ENCODE measurements at regions not wholly inside any gene's neighbourhood (a gene's known extent, or its start where the extent isn't known, plus 50 kb on each side); places are given as distances from the start of the nearest gene placed in this dataset.

GRCh38 chr6:56407883-56408410, 160.6 kb upstream of the COL21A1 start:
- no peak for DNase-seq

GRCh38 chr6:56406276-56407269, 159.2 kb upstream of the COL21A1 start:
- no peak for DNase-seq

GRCh38 chr6:56404599-56404998, 157.2 kb upstream of the COL21A1 start:
- no peak for DNase-seq

GRCh38 chr6:56403745-56404144, 156.4 kb upstream of the COL21A1 start:
- DNase-seq, result no peak

DNA sequence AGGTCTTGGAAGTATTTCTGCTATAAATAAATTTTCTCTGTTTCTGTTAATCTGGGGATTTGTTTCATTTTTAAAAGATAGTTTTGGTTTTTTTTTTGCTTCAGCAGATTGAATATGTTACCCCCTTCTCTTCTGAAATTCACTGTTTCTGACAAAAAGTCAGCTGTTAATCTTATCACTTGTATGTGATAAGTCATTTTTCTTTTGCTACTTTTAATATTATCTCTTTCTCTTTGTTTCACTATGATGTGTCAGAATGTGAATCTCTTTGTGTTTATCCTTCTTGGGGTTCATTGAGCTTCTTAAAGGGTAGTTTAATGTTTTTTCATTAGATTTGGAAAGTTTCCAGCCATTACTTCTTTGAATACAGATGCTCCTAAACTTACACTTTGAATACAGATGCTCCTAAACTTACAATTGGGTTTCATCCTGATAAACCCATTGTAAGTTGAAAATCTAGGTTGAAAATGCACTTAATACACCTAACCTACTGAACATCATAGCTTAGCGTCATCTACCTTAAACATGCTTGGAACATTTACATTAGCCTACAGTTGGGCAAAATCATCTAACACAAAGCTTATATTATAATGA, 154.2 kb upstream of the COL21A1 start:
- DNase-seq, result no peak

DNA sequence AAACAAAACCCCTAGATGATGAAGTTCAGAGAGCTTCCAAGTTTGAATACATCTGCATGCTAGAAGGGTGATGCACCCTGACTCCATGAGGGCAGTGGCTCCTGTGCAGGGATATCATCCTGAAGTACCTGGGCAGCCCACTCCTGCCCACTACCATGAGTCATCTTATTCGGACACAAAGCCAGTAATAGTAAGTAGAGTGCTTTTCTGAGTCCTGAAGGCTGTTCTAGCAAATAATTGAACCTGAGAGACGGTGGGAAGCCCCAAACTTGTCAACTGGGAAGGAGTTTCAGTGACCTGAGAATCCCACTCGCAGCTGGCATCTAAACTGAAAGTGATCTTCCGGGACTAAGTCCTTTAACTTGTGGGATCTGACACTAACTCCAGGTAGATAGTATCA, 152.9 kb upstream of the COL21A1 start:
- DNase-seq, result no peak

- DNase-seq, result no peak
These were observed 152.4 kb upstream of the COL21A1 start for GRCh38 chr6:56399672-56400263.

DNA sequence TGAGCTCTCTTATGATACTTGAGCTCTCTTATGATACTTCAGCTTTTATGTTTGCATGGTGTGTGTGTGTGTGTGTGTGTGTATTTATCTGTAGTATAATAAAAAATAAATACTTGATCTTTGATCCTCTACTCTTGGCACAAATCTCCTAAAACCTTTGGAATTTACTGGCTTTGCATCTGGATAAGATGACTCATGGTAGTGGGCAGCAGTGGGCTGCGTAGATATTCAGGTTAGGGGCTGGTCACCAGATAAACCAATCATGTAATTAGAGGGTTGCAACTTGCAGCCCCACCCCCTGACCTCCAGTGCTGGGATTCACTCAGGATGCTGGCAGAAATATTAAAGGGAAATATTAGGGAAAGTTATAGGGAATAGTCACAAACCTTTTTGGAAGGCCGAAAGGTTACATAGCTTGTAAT, 151.9 kb upstream of the COL21A1 start:
- DNase-seq, result no peak

- no peak for DNase-seq
These were observed 149.1 kb upstream of the COL21A1 start for GRCh38 chr6:56396435-56396834.

DNA sequence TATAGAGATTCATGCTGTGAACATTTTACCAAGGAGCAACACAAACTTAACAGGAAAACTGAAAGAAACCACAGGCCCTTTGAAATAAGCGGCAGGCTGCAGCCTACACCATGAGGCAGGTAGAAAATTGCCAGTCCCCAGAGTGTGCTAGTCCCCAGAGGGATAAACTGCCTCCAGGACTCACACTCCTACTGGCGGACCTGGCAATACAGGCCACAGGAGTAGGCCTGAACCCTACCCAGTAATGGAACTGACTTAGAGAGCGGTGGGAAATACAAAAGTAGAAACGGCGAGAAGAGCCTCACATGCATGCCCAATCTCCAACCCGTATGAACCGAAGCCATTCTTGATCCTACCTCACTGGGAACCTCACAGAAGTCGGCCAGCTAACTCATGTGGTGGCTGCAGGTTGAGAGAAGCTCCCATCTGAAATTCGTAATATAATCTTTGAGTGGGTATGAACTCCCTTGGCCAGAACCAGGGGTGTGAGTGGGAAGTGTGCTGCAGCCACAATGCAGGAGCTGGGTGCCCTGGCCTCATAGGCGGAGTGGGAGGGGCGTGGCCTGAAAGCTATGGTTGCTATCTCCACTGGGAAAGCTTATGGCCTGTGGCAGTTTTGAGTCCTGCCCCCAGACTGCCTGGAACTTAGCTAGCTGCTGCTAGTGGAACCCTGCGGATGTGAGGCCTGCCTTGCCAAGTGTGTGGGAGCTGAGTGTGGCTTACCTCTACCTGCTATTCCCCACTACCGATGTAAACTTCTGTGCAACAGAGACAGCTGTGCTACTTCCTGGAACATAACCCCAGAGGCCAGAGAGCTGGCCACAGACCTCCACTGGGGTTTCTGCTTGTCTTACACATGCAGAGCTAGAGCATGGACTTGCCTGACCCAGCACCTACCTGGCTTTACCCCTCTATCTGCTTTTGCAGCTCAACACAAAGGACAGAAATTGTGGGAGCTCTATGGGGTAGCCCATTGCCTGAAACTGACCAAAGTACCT, 146.5 kb upstream of the COL21A1 start:
- DNase-seq, result no peak

DNA sequence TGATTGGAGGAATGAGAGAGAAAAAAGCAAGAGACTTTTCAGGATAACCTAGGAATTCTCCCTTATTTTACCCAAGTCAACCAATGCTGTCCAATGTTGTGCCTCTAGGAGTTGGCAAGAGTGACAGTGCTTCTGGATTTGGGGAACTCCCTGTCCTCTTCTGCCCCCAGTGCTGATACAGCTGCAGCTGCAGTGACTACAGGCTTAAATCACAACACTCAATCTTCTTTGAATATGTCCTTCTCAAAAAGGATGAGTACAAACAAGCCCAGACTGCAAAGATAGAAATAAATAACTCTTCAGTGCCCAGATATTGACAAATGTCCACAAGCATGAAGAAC, 141.0 kb upstream of the COL21A1 start:
- DNase-seq, result no peak

DNA sequence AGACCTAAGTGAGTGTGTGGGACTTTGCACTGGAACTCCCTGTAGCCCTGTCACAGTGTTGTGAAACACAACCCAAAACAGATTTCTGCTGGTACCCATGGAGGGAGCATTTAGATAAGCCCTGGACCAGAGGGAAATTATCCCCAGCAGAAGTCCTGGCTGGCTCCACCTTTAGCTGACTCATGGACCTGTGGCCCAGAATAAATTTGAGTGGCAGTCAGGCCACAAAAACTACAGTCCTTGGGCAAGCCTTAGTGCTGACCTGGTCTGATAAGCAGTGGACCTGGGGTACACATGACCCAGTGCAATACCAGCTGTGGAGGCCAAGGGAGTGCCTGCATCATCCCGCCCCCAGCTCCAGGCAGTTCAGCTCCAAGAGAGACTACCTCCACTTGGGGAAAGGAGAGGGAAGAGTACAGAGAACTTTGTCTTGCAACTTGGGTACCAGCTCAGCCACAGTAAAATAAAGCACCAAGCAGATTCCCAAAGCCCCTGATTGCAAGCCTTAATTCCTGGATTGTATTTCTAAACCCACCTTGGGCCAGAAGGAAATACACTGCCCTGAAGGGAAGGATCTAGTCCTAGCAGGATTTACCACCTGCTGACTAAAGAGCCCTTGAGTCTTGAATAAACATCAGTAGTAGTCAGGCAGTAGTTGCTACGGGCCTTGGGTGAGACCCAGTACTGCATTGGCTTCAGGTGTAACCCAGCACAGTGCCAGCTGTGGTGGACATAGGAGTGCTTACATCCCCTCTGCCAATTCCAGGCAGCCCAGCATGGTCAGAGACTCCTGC, 140.4 kb upstream of the COL21A1 start:
- DNase-seq, result no peak

GRCh38 chr6:56386717-56387116, 139.3 kb upstream of the COL21A1 start:
- DNase-seq, result no peak

GRCh38 chr6:56385981-56386593, 138.7 kb upstream of the COL21A1 start:
- no peak for DNase-seq

DNA sequence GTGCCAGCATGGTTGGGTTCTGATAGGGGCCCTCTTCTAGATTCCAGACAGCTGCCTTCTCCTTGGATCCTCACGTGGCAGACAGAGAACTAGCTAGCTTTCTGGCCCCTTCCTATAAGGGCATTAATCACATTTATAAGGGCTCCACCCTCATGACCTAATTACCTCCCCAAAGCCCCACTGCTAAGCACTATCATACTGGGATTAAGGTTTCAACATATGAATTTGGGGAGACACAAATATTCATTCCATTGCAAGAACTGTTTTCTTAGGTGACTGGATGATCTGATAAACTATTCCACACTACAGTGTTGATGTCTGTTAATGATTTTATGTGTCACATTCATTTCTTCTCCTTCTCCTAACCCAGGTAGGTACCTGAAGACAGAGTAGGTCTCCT, 135.8 kb upstream of the COL21A1 start:
- no peak for DNase-seq

GRCh38 chr6:56382416-56382940, 135.1 kb upstream of the COL21A1 start:
- DNase-seq, result no peak

GRCh38 chr6:56381801-56382251, 134.4 kb upstream of the COL21A1 start:
- DNase-seq, result no peak

DNA sequence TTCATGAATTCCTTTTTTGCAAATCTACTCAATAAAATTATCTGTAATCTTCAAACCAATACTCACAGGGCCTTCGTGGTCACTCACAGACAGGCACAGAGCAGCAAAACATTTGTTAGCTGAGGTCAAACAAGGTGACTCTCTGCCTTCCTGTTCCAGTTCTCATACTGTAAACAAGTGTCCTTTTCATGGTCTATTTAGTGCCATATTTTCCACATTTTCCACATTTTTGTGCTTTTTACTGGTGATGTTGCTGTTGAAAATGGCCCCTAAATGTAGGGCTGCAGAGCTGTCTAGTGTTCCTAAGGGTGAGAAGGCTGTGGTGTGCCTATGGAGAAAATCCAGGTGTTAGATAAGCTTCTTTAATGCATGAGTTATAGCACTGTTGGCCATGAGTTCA, 133.1 kb upstream of the COL21A1 start:
- no peak for DNase-seq

DNA sequence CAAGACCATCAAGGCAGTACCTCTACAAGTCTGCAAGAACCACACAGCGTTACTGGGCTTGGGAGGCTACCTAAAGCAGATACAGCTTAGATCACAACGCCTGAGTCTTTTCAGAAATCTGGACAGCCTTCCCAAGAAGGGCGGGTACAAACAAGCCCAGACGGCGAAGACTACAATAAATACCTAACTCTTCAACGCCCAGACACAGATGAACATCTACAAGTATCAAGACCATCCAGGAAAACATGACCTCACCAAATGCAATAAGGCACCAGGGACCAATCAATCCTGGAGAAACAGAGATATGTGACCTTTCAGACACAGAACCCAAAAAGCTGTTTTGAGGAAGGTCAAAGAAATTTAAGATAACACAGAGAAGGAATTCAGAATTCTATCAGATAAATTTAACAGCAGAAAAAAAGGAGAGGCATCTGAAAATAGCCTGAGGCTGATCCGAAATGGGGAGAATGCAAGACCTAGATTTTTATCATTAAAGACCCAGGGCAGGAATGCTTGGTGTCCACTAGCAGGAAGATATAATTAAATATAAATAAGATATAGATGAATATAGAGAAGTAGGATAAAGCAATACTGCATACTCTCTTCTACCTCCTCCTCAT, 131.7 kb upstream of the COL21A1 start:
- no peak for DNase-seq

DNA sequence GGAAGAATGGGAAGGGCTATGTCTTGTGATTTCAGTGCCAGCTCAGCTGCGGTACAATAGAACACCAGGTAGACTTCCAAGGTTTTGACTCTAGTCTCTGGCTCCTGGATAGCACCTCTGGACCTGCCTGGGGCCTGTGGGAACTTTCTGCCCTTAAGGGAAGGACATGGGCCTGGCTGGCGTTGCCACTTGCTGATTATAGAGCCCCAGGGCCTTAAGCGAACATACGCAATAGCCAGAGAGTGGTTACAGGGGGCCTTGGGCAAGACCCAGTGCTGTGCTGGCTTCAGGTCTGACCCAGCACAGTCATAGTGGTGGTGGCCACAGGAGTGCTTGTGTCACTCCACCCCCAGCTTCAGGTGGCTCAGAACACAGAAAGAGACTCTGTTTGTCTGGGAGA, 131.1 kb upstream of the COL21A1 start:
- DNase-seq, result no peak
